Lung (tissue), 11 donors: ENCODE measurements at regions not wholly inside any gene's neighbourhood (a gene's known extent, or its start where the extent isn't known, plus 50 kb on each side); places are given as distances from the start of the nearest gene placed in this dataset.

ENCODE experiments used
- ATAC-seq: fragments of 200-7000 bp; cut with Tn5 transposase; one replicate; pipeline ENCODE4 v1.9.1; 2020; ENCODE audit warnings: moderate number of reproducible peaks; ENCODE audit not compliant: insufficient read depth, low FRiP score
- DNase-seq, 3 donors: peaks; one replicate each; pipeline ENCODE4 v3.0.0-alpha.2; 2013 to 2017
- H3K27ac ChIP-seq, 2 donors: one replicate each; pipeline ENCODE4 v1.5.1; 2013; ENCODE audit warnings: mild to moderate bottlenecking in 2 of 2, moderate library complexity in 2 of 2, control low read depth in 1 of 2, inconsistent platforms in 1 of 2, low read depth in 1 of 2, low read length in 1 of 2
- H3K27me3 ChIP-seq, 3 donors: one replicate each; pipeline ENCODE4 v1.5.1; 2013; ENCODE audit warnings: low read length in 2 of 3; ENCODE audit not compliant: control insufficient read depth in 3 of 3, insufficient read depth in 3 of 3
- H3K36me3 ChIP-seq, 4 donors: one replicate each; pipeline ENCODE4 v1.5.1; 2013; ENCODE audit warnings: low read length in 4 of 4, mild to moderate bottlenecking in 1 of 4, moderate library complexity in 1 of 4; ENCODE audit not compliant: control insufficient read depth in 4 of 4, insufficient read depth in 4 of 4
- H3K4me1 ChIP-seq, 5 donors: one replicate each; pipeline ENCODE4 v1.5.1; 2013; ENCODE audit warnings: low read length in 5 of 5, mild to moderate bottlenecking in 2 of 5, moderate library complexity in 1 of 5; ENCODE audit not compliant: control insufficient read depth in 5 of 5, insufficient read depth in 5 of 5
- H3K4me3 ChIP-seq: one replicate; pipeline ENCODE4 v1.5.1; 2013; ENCODE audit warnings: mild to moderate bottlenecking, control low read depth, moderate library complexity
- H3K9ac ChIP-seq, 2 donors: one replicate each; pipeline ENCODE4 v1.5.1; 2013; ENCODE audit warnings: low read length in 2 of 2, control low read depth in 1 of 2; ENCODE audit not compliant: insufficient read depth in 1 of 2
- H3K9me3 ChIP-seq, 4 donors: one replicate each; pipeline ENCODE4 v1.5.1; 2013; ENCODE audit warnings: low read length in 3 of 4, mild to moderate bottlenecking in 1 of 4, moderate library complexity in 1 of 4; ENCODE audit not compliant: control insufficient read depth in 4 of 4, insufficient read depth in 3 of 4
- CTCF ChIP-seq: IDR thresholded peaks from 2 replicates; pipeline ENCODE4 v1.5.1; 2012; ENCODE audit warnings: mild to moderate bottlenecking; ENCODE audit errors: control extremely low read depth, extremely low read depth
- WGBS, 2 donors: extraction: QIAGEN DNeasy Blood & Tissue Kit; methylation state at CpG; one replicate each; pipeline ENCODE4 v1.1.7; 2013; 5-methylcytosine and 5-hydroxymethylcytosine counted together
- donor health status: control.
- donor health status: control.
- donor health status: Bipolar disorder and iron deficiency.
- donor health status: healthy.
- donor health status: DM: yes; HTN: yes; CAD: no.

- WGBS, 2 donors, result 47 to 68% methylated on average over 2 of the region's 2 CpGs
- Histone ChIP-seq H3K4me3 (no peak overlapping the region), H3K27me3 (no peaks in the 10 kb centered on the region), H3K36me3 (no peaks in the 10 kb centered on the region), H3K27ac (no peak overlapping the region), H3K9ac (no peak overlapping the region), H3K4me1 (peaks cover 0 to 19% (median 5%) of the 10 kb centered on the region in 5 donors), H3K9me3 (no peaks in the 10 kb centered on the region)
- no peak for TF ChIP-seq CTCF
- DNase-seq (peak; percentile 40 to 85 (median 78)), ATAC-seq (no peak)
Measured at GRCh38 chr6:66226109-66226508, 519.1 kb upstream of the EYS start.

- no peak for ATAC-seq
- H3K9me3 ChIP-seq, result peaks cover 0 to 10% (median 6%) of the 10 kb centered on the region in 4 donors
- no peak overlapping the region for H3K27ac ChIP-seq
- H3K4me3 ChIP-seq, result no peak overlapping the region
- TF ChIP-seq CTCF, result no peak
- no peaks in the 10 kb centered on the region for H3K4me1 ChIP-seq
- 79% methylated on average over 3 of the region's 3 CpGs for WGBS, 2 donors
- no peak overlapping the region for H3K9ac ChIP-seq
- no peak for DNase-seq
- H3K27me3 ChIP-seq, result no peaks in the 10 kb centered on the region
- no peaks in the 10 kb centered on the region for H3K36me3 ChIP-seq
Measured at GRCh38 chr6:66210964-66211363, 503.9 kb upstream of the EYS start.

GRCh38 chr6:66200390-66200789 lies 493.4 kb upstream of the EYS start:
- Histone ChIP-seq H3K36me3 (no peaks in the 10 kb centered on the region), H3K4me3 (no peak overlapping the region), H3K9me3 (peaks cover 0 to 8% (median 3%) of the 10 kb centered on the region in 4 donors), H3K27me3 (no peaks in the 10 kb centered on the region), H3K9ac (no peak overlapping the region), H3K4me1 (no peaks in the 10 kb centered on the region), H3K27ac (no peak overlapping the region)
- whole genome bisulfite sequencing, 2 donors, result 89 to 98% methylated on average over 2 of the region's 2 CpGs
- ATAC-seq (no peak), DNase-seq (no peak)
- TF ChIP-seq CTCF, result no peak

- no peaks in the 10 kb centered on the region for H3K4me1 ChIP-seq
- 89 to 90% methylated on average over 2 of the region's 2 CpGs for WGBS, 2 donors
- H3K27me3 ChIP-seq, result no peaks in the 10 kb centered on the region
- no peak for TF ChIP-seq CTCF
- no peak overlapping the region for H3K4me3 ChIP-seq
- no peak overlapping the region for H3K27ac ChIP-seq
- H3K36me3 ChIP-seq, result no peaks in the 10 kb centered on the region
- H3K9ac ChIP-seq, result no peak overlapping the region
- no peak for ATAC-seq
- peaks cover 0 to 8% (median 3%) of the 10 kb centered on the region in 4 donors for H3K9me3 ChIP-seq
- DNase-seq, result no peak
Measured at GRCh38 chr6:66199171-66199570, 492.1 kb upstream of the EYS start.
